OCI-LY7 (cell line): ENCODE measurements at regions not wholly inside any gene's neighbourhood (a gene's known extent, or its start where the extent isn't known, plus 50 kb on each side); places are given as distances from the start of the nearest gene placed in this dataset.

Source experiments
- BruUV-seq: library from RNA; stranded (reverse); fragments of 400-500 nt; replicated peaks from 2 replicates; lab custom pipeline; 2021; lab: Mats Ljungman, UMichigan
- CTCF ChIA-PET: fragments of 300-600 bp; sonication (Branson Sonifier 250); formaldehyde crosslinking; loops from one replicate; lab custom pipeline; 2022; ENCODE audit warnings: antibody characterized with exemption; ENCODE audit not compliant: unreplicated experiment; lab: Charles Lee
- POLR2A ChIA-PET: fragments of 300-600 bp; sonication (Branson Sonifier 250); formaldehyde crosslinking; loops from one replicate; lab custom pipeline; 2022; ENCODE audit warnings: antibody characterized with exemption; lab: Charles Lee
- DNase-seq: peaks from one replicate; pipeline ENCODE4 v3.0.0-alpha.2; 2015; ENCODE audit warnings: low spot score
- H2AFZ ChIP-seq: fragments of 200-600 bp; sonication (generic), shearing (Covaris generic); 2 replicates; pipeline ENCODE4 v1.6.1; 2014; ENCODE audit warnings: mild to moderate bottlenecking, antibody characterized with exemption, low read length, moderate library complexity
- H3K27ac ChIP-seq: fragments of 200-600 bp; sonication (generic); 2 replicates; pipeline ENCODE4 v1.5.1; 2014; ENCODE audit warnings: mixed run types, low read depth, mild to moderate bottlenecking, moderate library complexity, low read length, inconsistent platforms; ENCODE audit not compliant: poor library complexity, severe bottlenecking
- H3K36me3 ChIP-seq: fragments of 200-600 bp; sonication (generic); 2 replicates; pipeline ENCODE4 v1.6.1; 2014; ENCODE audit warnings: mild to moderate bottlenecking, antibody characterized with exemption, low read length, moderate library complexity, mixed read lengths; ENCODE audit not compliant: insufficient read depth
- H3K4me1 ChIP-seq: fragments of 200-600 bp; sonication (generic); 2 replicates; pipeline ENCODE4 v1.5.1; 2014; ENCODE audit warnings: mild to moderate bottlenecking, low read length; ENCODE audit not compliant: insufficient read depth, poor library complexity, severe bottlenecking
- H3K4me2 ChIP-seq: fragments of 200-600 bp; sonication (generic); 2 replicates; pipeline ENCODE4 v1.6.1; 2014; ENCODE audit warnings: mild to moderate bottlenecking, low read length
- H3K4me3 ChIP-seq: fragments of 200-600 bp; sonication (generic); 2 replicates; pipeline ENCODE4 v1.5.1; 2014; ENCODE audit warnings: mild to moderate bottlenecking, low read depth, low read length; ENCODE audit not compliant: poor library complexity, severe bottlenecking
- H3K79me2 ChIP-seq: fragments of 200-600 bp; sonication (generic); 2 replicates; pipeline ENCODE4 v1.6.1; 2016; ENCODE audit warnings: low read depth, mild to moderate bottlenecking, low read length, moderate library complexity, mixed read lengths; ENCODE audit not compliant: insufficient read depth
- H3K9me2 ChIP-seq: fragments of 200-600 bp; sonication (generic); 2 replicates; pipeline ENCODE4 v1.6.1; 2016; ENCODE audit warnings: mild to moderate bottlenecking, low read length, mixed read lengths; ENCODE audit not compliant: insufficient read depth
- H3K9me3 ChIP-seq: fragments of 200-600 bp; sonication (generic); 2 replicates; pipeline ENCODE4 v1.6.1; 2014; ENCODE audit warnings: mild to moderate bottlenecking, mixed run types, low read length, mixed read lengths
- H4K20me1 ChIP-seq: fragments of 200-600 bp; sonication (generic); 2 replicates; pipeline ENCODE4 v1.6.1; 2014; ENCODE audit warnings: mild to moderate bottlenecking, antibody characterized with exemption, low read length, moderate library complexity, mixed read lengths; ENCODE audit not compliant: insufficient read depth
- EZH2phosphoT487 ChIP-seq: fragments of 200-600 bp; sonication (generic); IDR thresholded peaks from 2 replicates; pipeline ENCODE4 v1.6.1; 2018; ENCODE audit warnings: low read depth, borderline replicate concordance, mild to moderate bottlenecking, mixed run types, antibody characterized with exemption, low read length, moderate library complexity, mixed read lengths
- intact Hi-C: fragments of 100-400 bp; cut with micrococcal nuclease; formaldehyde crosslinking; loops from one replicate; pipeline ENCODE4 v1.10.0; 2022; ENCODE audit not compliant: unreplicated experiment
- TF ChIP-seq, protein P1 (sequence below): fragments of 200-600 bp; sonication (generic); conservative IDR thresholded peaks from 2 replicates; pipeline ENCODE4 v1.5.1; 2014; ENCODE audit warnings: mild to moderate bottlenecking, antibody characterized with exemption, low read length, moderate library complexity, mixed read lengths

DNA sequence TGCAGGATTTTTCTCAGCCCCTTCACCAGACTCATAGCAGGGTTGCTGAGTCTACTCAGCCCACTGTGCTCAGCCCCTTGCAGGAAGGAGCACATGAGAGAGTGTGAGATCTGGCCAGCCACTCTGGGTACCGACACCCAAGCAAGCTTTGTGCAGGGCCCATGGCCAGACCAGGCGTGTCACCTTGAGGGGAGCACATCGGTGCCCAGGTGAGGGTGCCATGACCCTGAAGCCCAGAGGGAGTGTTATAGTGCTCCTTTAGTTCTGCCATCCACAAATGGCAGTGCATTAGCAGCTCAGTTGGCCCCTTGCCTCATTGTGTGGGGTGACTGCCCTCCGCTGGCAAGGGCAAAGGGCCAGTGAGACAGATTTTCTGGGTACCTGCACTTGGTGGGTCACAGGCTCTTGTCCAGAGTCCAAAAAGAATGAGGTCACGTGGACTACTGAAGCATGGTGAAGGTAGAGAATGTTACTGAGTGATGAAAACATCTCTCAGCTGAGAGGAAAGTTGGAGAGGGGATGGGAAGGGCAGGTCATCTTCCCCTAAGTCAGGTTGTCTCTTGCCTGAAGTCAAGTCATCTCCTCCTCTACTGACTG is 181.8 kb downstream of the MACC1 start:
- ChIA-PET CTCF (no interaction called here), POLR2A (interaction anchor here (0.6 kb wide), 1 partner anchor 154 kb away, joined by 3 read pairs; no protein-coding TSS in a partner anchor)
- Histone ChIP-seq H3K4me2 (no peak overlapping the region), H4K20me1 (no peaks in the 10 kb centered on the region), H3K36me3 (no peaks in the 10 kb centered on the region), H3K9me2 (no peaks in the 10 kb centered on the region), H3K79me2 (no peaks in the 10 kb centered on the region), H3K4me1 (no peaks in the 10 kb centered on the region), H3K9me3 (no peaks in the 10 kb centered on the region), H2AFZ (no peak overlapping the region), H3K4me3 (no peak overlapping the region), H3K27ac (no peak overlapping the region)
- no peak for DNase-seq
- no TSS peak for BruUV-seq
- no peak for TF ChIP-seq EZH2phosphoT487
- TF ChIP-seq, protein P1, sequence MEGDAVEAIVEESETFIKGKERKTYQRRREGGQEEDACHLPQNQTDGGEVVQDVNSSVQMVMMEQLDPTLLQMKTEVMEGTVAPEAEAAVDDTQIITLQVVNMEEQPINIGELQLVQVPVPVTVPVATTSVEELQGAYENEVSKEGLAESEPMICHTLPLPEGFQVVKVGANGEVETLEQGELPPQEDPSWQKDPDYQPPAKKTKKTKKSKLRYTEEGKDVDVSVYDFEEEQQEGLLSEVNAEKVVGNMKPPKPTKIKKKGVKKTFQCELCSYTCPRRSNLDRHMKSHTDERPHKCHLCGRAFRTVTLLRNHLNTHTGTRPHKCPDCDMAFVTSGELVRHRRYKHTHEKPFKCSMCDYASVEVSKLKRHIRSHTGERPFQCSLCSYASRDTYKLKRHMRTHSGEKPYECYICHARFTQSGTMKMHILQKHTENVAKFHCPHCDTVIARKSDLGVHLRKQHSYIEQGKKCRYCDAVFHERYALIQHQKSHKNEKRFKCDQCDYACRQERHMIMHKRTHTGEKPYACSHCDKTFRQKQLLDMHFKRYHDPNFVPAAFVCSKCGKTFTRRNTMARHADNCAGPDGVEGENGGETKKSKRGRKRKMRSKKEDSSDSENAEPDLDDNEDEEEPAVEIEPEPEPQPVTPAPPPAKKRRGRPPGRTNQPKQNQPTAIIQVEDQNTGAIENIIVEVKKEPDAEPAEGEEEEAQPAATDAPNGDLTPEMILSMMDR, result no peak
- intact Hi-C loops, result no loop called here

DNA sequence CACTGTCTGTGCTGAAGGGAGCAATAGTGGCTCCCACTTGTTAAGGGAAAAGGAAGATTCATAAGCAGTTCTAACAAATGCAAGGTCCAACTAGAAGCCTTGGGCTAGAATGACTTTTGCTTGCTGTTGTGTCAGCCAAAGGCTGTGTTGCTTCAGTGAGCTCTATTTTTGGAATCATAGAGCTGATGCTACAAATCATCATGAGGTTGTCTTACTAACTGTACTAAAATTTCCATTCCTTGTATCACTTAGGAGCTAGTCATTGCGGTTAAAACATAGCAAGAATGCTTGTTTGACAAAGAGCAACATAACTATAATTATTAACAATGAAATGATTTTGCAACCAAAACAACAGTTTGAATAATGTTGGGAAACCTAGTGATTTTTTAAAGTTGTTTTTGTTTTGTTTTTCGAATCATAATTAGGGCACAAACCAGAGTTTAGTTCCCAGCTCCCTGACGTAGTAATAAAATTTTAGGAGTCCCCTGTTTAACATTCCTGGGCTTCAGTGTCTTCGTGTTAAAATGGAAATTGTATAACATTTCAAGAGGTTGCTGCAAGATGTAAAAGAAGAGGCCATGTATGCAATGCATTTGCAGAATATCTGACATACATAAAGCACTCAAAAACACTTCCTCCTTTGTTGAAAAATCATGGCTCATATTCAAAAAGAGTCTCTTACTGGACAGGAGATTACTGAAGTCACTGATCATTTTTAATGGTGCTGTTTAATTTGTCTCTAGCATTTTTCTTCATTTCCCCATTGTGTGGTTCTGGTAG is 183.4 kb downstream of the MACC1 start:
- H3K9me2 ChIP-seq, result no peaks in the 10 kb centered on the region
- no peak overlapping the region for H3K27ac ChIP-seq
- no peak overlapping the region for H3K4me3 ChIP-seq
- H2AFZ ChIP-seq, result no peak overlapping the region
- H3K36me3 ChIP-seq, result no peaks in the 10 kb centered on the region
- H3K9me3 ChIP-seq, result no peaks in the 10 kb centered on the region
- H3K79me2 ChIP-seq, result no peaks in the 10 kb centered on the region
- H3K4me1 ChIP-seq, result no peaks in the 10 kb centered on the region
- no TSS peak for BruUV-seq
- CTCF ChIA-PET, result no interaction called here
- intact Hi-C loops, result no loop called here
- no peaks in the 10 kb centered on the region for H4K20me1 ChIP-seq
- TF ChIP-seq EZH2phosphoT487, result no peak
- TF ChIP-seq, protein P1, result no peak
- H3K4me2 ChIP-seq, result no peak overlapping the region
- POLR2A ChIA-PET, result interaction anchor here (0.6 to 1.1 kb wide), 2 partner anchors 9 kb away, joined by 3 to 4 read pairs; no protein-coding TSS in a partner anchor
- DNase-seq, result no peak

DNA sequence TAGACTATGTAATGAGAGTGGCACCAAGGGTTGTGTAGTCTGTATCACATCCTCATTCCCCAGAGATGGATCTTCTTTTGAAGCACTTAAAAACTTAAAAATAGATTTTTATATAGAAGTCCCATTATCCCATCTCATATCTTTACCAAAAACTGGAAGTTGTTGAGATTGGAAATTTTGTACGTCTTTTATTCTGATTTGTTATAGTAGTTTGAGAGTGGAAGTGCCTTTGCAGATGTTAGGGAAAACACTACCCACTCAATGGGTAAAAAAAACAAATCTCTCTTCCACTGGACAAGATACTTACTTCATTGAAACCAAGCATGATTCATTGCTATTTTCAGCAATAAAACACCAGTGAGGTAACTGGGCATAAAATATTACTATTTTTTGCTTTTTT is 184.4 kb downstream of the MACC1 start:
- intact Hi-C loops, result no loop called here
- TF ChIP-seq EZH2phosphoT487, result no peak
- TF ChIP-seq, protein P1, result no peak
- ChIA-PET CTCF (no interaction called here), POLR2A (no interaction called here)
- Histone ChIP-seq H3K9me3 (no peaks in the 10 kb centered on the region), H3K9me2 (no peaks in the 10 kb centered on the region), H3K4me2 (no peak overlapping the region), H3K36me3 (no peaks in the 10 kb centered on the region), H3K4me3 (no peak overlapping the region), H3K79me2 (no peaks in the 10 kb centered on the region), H3K4me1 (no peaks in the 10 kb centered on the region), H3K27ac (no peak overlapping the region), H4K20me1 (no peaks in the 10 kb centered on the region), H2AFZ (no peak overlapping the region)
- no TSS peak for BruUV-seq
- DNase-seq, result no peak
